Activated B cell treated with CpG ODN at 0.5 μM for 24 hours (primary cell): ENCODE measurements at regions not wholly inside any gene's neighbourhood (a gene's known extent, or its start where the extent isn't known, plus 50 kb on each side); places are given as distances from the start of the nearest gene placed in this dataset.
"Not testable (repeated sequence)": the region's sequence is repeated elsewhere in the genome, so short reads cannot be mapped to it uniquely, and the experiment has no call there.

ENCODE experiments used
- ATAC-seq: fragments of 200-7000 bp; cut with Tn5 transposase; one replicate; pipeline ENCODE4 v1.10.0; 2021; ENCODE audit warnings: low read depth, mild to moderate bottlenecking, moderate library complexity
- CTCF ChIA-PET: fragments of 350-600 bp; sonication (Branson Sonifier 250); formaldehyde crosslinking; loops from one replicate; lab custom pipeline; 2021; ENCODE audit warnings: antibody characterized with exemption; lab: Charles Lee
- POLR2A ChIA-PET: fragments of 350-600 bp; sonication (Branson Sonifier 250); formaldehyde crosslinking; loops from one replicate; lab custom pipeline; 2021; ENCODE audit warnings: antibody characterized with exemption; lab: Charles Lee
- DNase-seq: peaks from one replicate; pipeline ENCODE4 v3.0.0; 2022
- H3K27ac Mint-ChIP-seq: one replicate; pipeline ENCODE4 v1.8.0; 2020; ENCODE audit warnings: mixed read lengths
- H3K27me3 Mint-ChIP-seq: one replicate; pipeline ENCODE4 v1.8.0; 2021; ENCODE audit warnings: mixed read lengths
- H3K36me3 Mint-ChIP-seq: one replicate; pipeline ENCODE4 v1.8.0; 2021; ENCODE audit warnings: low read depth, mixed read lengths
- H3K4me1 Mint-ChIP-seq: one replicate; pipeline ENCODE4 v1.8.0; 2021; ENCODE audit warnings: mixed read lengths
- H3K4me3 Mint-ChIP-seq: one replicate; pipeline ENCODE4 v1.8.0; 2020; ENCODE audit warnings: mild to moderate bottlenecking, mixed read lengths
- H3K9me3 Mint-ChIP-seq: one replicate; pipeline ENCODE4 v1.8.0; 2020; ENCODE audit warnings: mixed read lengths
- CTCF ChIP-seq: fragments of 200-600 bp; IDR thresholded peaks from one replicate; pipeline ENCODE4 v1.8.0; 2022; ENCODE audit warnings: antibody characterized with exemption, mild to moderate bottlenecking
- intact Hi-C: fragments of 100-400 bp; cut with micrococcal nuclease; formaldehyde crosslinking; loops from one replicate; pipeline ENCODE4 v1.15.1; 2024

- DNase-seq (no peak), ATAC-seq (no peak)
- Mint-ChIP-seq H3K4me1 (no peaks in the 10 kb centered on the region), H3K36me3 (no peaks in the 10 kb centered on the region), H3K27ac (no peak overlapping the region), H3K4me3 (no peak overlapping the region), H3K9me3 (peaks cover 3% of the 10 kb centered on the region), H3K27me3 (no peaks in the 10 kb centered on the region)
- no peak for TF ChIP-seq CTCF
- intact Hi-C loops, result loop anchor here (10.0 kb wide), 1 partner anchor 55 kb away; no protein-coding TSS in a partner anchor
- POLR2A ChIA-PET, result no interaction called here
- CTCF ChIA-PET, result no interaction called here
Measured at GRCh38 chr9:23039402-23039801, 592.8 kb downstream of the DMRTA1 start.

GRCh38 chr9:23041466-23041865, 594.8 kb downstream of the DMRTA1 start:
- no peaks in the 10 kb centered on the region for H3K4me1 Mint-ChIP-seq
- H3K27ac Mint-ChIP-seq, result no peak overlapping the region
- DNase-seq (no peak), ATAC-seq (no peak)
- CTCF ChIA-PET, result no interaction called here
- H3K36me3 Mint-ChIP-seq, result no peaks in the 10 kb centered on the region
- H3K4me3 Mint-ChIP-seq, result no peak overlapping the region
- no peaks in the 10 kb centered on the region for H3K27me3 Mint-ChIP-seq
- no peaks in the 10 kb centered on the region for H3K9me3 Mint-ChIP-seq
- intact Hi-C loops, result no loop called here
- no peak for TF ChIP-seq CTCF
- POLR2A ChIA-PET, result no interaction called here

GRCh38 chr9:23044549-23044948, 597.9 kb downstream of the DMRTA1 start:
- DNase-seq (no peak), ATAC-seq (no peak)
- Mint-ChIP-seq H3K4me3 (no peak overlapping the region), H3K27ac (no peak overlapping the region), H3K9me3 (peaks cover 3% of the 10 kb centered on the region), H3K36me3 (no peaks in the 10 kb centered on the region), H3K27me3 (no peaks in the 10 kb centered on the region), H3K4me1 (no peaks in the 10 kb centered on the region)
- no peak for TF ChIP-seq CTCF
- intact Hi-C loops, result no loop called here
- POLR2A ChIA-PET, result no interaction called here
- CTCF ChIA-PET, result no interaction called here

- intact Hi-C loops, CTCF ChIA-PET, H3K36me3 Mint-ChIP-seq: not testable (repeated sequence)
Measured at GRCh38 chr9:23046026-23046425, 599.4 kb downstream of the DMRTA1 start.

GRCh38 chr9:23050548-23050947, 603.9 kb downstream of the DMRTA1 start:
- intact Hi-C loops, result no loop called here
- H3K27me3 Mint-ChIP-seq, result no peaks in the 10 kb centered on the region
- CTCF ChIA-PET, result no interaction called here
- no peak overlapping the region for H3K4me3 Mint-ChIP-seq
- DNase-seq (no peak), ATAC-seq (no peak)
- no peaks in the 10 kb centered on the region for H3K36me3 Mint-ChIP-seq
- H3K4me1 Mint-ChIP-seq, result no peaks in the 10 kb centered on the region
- peaks cover 5% of the 10 kb centered on the region for H3K9me3 Mint-ChIP-seq
- H3K27ac Mint-ChIP-seq, result no peak overlapping the region
- POLR2A ChIA-PET, result no interaction called here
- TF ChIP-seq CTCF, result no peak

More at GRCh38 chr9:23046026-23046425, 599.4 kb downstream of the DMRTA1 start:
- H3K4me3 Mint-ChIP-seq, H3K9me3 Mint-ChIP-seq, ATAC-seq, H3K27me3 Mint-ChIP-seq, DNase-seq, POLR2A ChIA-PET, H3K27ac Mint-ChIP-seq, H3K4me1 Mint-ChIP-seq: not testable (repeated sequence)

GRCh38 chr9:23073136-23073535, 626.5 kb downstream of the DMRTA1 start:
- H3K27me3 Mint-ChIP-seq, result no peaks in the 10 kb centered on the region
- H3K36me3 Mint-ChIP-seq, result no peaks in the 10 kb centered on the region
- DNase-seq, result no peak
- TF ChIP-seq CTCF, result no peak
- H3K4me1 Mint-ChIP-seq, result no peaks in the 10 kb centered on the region
- peaks cover 8% of the 10 kb centered on the region for H3K9me3 Mint-ChIP-seq
- ChIA-PET CTCF (no interaction called here), POLR2A (no interaction called here)
- intact Hi-C loops, result no loop called here
- no peak for ATAC-seq
- no peak overlapping the region for H3K27ac Mint-ChIP-seq
- H3K4me3 Mint-ChIP-seq, result no peak overlapping the region
